Suppressor macrophage treated with lipopolysaccharide for 4 hours (primary cell): ENCODE measurements at regions not wholly inside any gene's neighbourhood (a gene's known extent, or its start where the extent isn't known, plus 50 kb on each side); places are given as distances from the start of the nearest gene placed in this dataset.

Experiments used
- DNase-seq: peaks from one replicate; pipeline ENCODE4 v3.0.0-alpha.2; 2020

DNA sequence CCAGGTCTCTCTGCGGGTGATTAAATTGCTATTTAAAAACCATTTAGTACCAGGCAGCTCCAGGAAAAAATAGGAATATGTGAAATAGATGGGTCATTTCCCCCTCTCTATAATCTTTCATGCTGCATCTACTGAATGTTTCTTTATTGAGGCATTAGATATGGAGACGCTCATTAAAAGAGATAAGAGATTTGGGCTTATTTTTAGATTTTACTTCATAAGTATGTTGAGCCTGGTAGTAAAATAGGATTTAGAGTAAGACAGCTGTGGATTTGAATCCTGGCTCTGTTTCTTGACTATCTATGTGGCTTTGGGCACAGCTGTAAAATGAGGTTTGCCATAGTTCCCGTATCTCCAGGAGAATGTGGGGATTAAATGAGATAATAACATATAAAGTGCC, 451.0 kb upstream of the GRIA1 start:
- no peak for DNase-seq

- DNase-seq, result no peak
Observed at GRCh38 chr5:153043886-153044285, 446.6 kb upstream of the GRIA1 start.

DNA sequence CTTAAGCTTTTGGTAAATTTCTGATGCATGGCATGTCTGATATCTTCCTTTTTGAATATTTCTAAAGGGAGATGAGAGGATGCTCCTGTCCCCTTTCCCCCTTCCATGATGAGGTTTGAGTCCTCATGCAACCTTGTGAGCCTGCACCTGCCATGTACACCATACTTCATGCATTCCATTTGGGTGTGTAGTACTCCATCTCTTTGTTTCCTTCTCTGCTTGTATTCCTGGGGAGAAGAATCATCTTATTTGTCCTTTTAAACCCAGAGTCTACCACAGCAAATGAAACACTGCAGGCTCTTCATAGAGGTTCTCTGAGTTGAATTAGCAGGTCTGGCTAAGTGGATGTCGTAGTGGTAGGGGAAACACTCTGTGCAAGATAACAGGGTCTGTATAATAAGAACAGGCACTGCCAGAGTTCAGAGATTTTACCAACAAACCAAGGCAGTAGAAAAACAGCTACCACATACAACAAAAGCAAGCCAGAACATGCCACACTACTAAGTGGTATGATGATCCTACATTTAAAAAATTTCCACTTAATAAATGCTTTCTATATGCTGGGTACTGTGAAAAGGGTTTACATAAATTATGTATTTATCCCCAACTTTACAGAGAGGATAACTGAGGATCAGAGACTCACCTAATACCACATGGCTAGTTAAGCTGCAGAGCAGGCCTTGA, 439.8 kb upstream of the GRIA1 start:
- DNase-seq, result no peak

GRCh38 chr5:153066281-153066680, 424.2 kb upstream of the GRIA1 start:
- no peak for DNase-seq

DNA sequence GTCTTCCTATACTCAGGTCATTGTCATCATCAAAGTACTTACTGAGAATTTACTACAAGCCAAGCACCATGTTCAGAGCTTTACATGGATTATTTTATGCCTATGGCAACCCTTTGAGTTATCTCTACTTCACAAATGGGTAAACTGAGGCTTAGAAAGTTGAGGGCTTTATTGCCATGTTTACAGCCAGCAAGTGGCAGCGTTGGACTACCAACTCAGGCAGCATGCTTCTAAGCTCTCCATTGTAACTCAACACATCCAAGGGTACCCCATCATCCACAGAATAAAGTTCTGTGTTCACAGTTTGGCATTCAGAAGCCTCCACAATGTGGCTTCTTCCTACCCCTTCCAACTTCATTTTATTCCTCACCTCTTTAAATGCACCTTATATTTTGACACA, 422.6 kb upstream of the GRIA1 start:
- DNase-seq, result no peak

DNA sequence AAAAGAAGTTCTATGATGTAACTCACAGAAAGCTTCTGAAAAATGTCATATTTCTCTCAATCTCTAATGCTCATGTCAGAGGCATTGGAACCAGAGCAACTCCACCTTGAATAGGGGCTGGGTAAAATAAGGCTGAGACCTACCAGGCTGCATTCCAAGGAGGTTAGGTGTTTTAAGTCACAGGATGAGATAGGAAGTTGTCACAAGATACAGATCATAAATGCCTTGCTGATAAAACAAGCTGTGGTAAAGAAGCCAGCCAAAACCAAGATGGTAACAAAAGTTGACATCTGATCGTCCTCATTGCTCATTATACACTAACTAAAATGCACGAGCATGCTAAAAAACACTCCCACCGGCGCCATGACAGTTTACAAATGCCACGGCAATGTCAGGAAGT, 411.1 kb upstream of the GRIA1 start:
- DNase-seq, result no peak

- DNase-seq, result no peak
Observed at GRCh38 chr5:153080940-153081339, 409.5 kb upstream of the GRIA1 start.

GRCh38 chr5:153081385-153081784, 409.1 kb upstream of the GRIA1 start:
- DNase-seq, result no peak

- DNase-seq, result no peak
Observed at GRCh38 chr5:153084511-153084910, 406.0 kb upstream of the GRIA1 start.

GRCh38 chr5:153086486-153086885, 404.0 kb upstream of the GRIA1 start:
- DNase-seq, result no peak

- DNase-seq, result no peak
Observed at GRCh38 chr5:153088538-153088937, 401.9 kb upstream of the GRIA1 start.

- DNase-seq, result no peak
Observed at GRCh38 chr5:153094333-153094732, 396.1 kb upstream of the GRIA1 start.

DNA sequence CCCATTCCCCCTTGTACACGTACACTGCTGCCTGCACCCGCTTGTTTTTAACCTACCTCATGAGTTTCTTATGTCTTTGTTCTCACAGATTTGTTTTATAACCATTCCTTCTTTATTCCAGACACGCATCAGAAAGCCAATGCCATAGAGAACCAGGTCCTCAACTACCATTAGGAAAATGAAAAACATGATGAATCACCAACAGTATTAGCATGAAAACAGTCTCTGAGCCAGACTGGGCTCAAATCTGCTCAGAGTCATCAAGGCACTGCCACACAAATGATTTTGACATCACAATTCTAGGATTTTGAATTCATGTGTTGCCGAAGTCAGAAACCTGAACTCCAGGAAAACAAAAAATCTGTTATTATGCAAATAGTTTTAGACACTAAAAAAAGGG, 394.1 kb upstream of the GRIA1 start:
- no peak for DNase-seq

- no peak for DNase-seq
Observed at GRCh38 chr5:153099328-153099727, 391.1 kb upstream of the GRIA1 start.

DNA sequence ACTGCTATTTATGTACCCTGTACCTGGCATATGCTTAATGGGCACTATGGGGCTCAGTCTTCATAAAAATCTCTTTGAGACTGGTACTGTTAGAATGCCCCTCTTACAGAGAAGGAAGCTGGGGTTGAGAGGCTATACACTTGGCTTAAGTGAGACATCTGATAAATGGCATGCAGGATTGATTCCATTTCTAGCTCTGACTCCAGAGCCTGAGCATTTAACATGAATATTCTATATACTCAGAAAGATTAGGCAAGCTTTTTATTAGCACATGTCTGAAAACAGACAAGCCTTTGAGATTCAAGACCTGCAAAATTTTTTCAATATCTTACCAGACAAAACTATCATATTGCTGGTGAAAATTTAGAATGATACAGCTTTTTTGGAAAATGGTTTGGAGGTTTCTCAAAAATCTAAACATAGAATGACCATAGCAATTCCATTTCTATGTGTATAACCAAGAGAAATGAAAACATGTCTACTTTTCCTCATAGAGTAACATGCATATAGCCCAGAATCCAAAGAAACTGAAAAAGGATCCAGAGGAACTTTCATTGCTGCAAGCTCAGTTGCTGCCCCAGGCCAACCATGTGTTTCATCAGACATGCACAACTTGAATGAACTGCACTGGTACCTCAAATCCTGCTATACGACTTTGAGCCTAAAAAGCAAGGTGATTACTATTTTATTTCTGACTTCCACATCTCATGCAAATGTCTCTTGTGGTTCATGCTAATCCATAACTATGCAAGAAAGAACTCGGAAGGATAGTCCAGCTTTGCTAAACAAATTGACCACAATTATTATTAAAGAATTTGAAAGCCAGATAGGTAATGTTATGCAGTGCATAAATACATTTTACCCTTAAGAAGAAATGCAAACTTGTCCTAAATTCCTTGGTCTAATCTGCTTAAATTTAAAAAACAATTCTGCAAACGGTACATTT, 389.0 kb upstream of the GRIA1 start:
- DNase-seq, result no peak

- DNase-seq, result no peak
Observed at GRCh38 chr5:153116916-153117315, 373.6 kb upstream of the GRIA1 start.

DNA sequence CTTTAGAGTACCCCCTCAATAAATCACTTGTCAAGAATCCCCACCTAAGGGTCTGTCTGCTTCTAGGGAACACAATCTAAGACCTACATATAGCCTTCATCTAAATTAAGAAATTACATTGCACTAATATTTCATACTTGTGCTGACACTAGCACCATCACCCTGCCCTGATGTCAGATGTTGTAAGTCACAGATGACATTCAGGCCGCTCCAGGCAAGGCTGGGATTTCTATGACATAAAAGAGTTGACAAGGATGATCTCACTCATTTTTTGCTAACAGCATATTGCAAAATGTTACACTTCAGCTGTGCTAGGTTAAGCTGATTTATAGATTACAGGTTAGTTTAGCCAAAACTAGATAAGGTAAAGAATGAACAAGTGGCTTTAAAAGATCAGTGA, 372.5 kb upstream of the GRIA1 start:
- DNase-seq, result no peak

GRCh38 chr5:153122403-153122802, 368.1 kb upstream of the GRIA1 start:
- no peak for DNase-seq

GRCh38 chr5:153130296-153130695, 360.2 kb upstream of the GRIA1 start:
- no peak for DNase-seq

- no peak for DNase-seq
Observed at GRCh38 chr5:153135411-153135810, 355.1 kb upstream of the GRIA1 start.

- DNase-seq, result no peak
Observed at GRCh38 chr5:153136910-153137614, 353.4 kb upstream of the GRIA1 start.

GRCh38 chr5:153147891-153148623, 342.4 kb upstream of the GRIA1 start:
- peak; percentile 8 for DNase-seq

- DNase-seq, result no peak
Observed at GRCh38 chr5:153148624-153148976, 341.9 kb upstream of the GRIA1 start.
